ENCODE measurements at regions not wholly inside any gene's neighbourhood (a gene's known extent, or its start where the extent isn't known, plus 50 kb on each side); places are given as distances from the start of the nearest gene placed in this dataset.
"Not testable (repeated sequence)": the region's sequence is repeated elsewhere in the genome, so short reads cannot be mapped to it uniquely, and the experiment has no call there.

GRCh38 chr3:32042867-32043266 lies 61.3 kb downstream of the ZNF860 start:
- not testable (repeated sequence) for DNase-seq

DNA sequence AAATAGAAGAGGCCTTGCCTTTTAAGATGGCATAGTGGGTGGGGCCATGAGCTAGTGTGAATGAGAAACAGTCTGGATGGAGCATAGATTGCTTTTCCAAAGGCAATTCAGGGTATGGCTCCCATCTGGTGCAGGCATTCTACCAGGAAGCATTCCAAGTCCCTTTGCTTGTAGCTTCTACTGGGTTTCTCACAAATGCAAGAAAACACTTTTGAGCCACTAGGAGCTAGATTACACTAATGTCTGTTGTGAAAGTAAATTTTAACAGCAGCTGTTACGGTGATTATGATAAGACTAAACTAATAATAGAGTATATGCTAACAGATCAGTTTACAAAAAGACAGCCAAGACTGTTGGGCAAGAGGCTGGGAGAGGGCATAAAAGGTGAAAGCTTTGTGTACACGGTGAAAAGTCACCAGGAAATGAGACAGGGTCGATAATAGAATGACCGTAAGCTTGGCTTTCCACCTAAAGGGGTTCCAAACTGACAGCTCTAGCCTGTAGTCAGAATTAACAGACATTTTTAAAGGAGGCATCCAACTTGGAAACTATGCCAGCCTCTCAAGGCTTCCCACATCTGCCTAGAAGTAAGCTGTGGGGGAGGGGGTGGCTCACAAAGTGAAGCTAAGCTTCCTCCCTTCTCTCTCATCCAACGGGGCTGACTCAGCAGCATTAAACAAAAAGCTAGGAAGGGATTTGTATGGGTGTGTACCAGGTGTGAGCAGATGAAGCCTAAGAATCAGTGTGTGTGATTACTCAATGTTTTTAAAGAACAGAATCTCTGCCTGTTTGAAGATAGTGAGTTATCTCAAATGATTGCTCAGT lies 61.1 kb upstream of the GPD1L start:
- peak; percentile 93 for DNase-seq

DNA sequence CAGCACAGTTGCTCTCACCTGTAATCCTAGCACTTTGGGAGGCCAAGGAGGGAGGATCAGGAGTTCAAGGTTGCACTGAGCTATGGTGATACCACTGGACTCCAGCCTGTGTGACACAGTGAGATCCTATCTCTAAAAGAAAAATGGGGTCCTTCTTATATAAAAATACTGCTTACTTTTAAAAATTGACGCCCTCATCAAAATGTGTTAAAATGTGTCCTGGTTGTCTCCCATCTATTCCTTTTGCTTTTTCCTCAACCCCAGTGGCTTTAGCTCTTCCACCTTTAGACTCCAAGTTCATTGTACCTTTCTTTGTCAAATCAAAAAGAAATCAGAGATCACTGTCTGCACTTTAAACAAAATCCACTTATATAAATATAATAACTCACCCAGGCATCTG lies 60.3 kb upstream of the GPD1L start:
- no peak for DNase-seq

DNA sequence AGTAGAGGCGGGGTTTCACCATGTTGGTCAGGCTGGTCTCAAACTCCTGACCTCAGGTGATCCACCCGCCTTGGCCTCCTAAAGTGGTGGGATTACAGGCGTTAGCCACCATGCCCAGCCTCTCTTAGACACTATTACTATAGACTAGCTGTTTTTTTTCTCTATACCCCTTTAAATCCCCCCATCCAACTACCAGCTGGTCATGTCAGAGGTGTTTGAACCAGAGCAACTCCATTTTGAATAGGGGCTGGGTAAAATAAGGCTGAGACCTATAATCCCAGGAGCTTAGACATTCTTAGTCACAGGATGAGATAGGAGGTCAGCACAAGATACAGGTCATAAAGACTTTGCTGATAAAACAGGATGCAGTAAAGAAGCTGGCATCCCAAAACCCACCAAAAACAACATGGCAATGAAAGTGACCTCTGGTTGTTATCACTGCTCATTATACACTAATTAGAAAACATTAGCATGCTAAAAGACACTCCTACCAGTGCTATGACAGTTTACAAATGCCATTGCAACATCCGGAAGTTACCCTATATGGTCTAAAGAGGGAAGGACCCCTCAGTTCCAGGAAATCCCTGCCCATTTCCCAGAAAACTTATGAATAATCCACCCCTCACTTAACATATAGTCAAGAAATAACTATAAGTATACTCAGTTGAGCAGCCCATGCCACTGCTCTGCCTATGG lies 57.8 kb upstream of the GPD1L start:
- no peak for DNase-seq

GRCh38 chr3:32049916-32050315 lies 56.5 kb upstream of the GPD1L start:
- no peak for DNase-seq

DNA sequence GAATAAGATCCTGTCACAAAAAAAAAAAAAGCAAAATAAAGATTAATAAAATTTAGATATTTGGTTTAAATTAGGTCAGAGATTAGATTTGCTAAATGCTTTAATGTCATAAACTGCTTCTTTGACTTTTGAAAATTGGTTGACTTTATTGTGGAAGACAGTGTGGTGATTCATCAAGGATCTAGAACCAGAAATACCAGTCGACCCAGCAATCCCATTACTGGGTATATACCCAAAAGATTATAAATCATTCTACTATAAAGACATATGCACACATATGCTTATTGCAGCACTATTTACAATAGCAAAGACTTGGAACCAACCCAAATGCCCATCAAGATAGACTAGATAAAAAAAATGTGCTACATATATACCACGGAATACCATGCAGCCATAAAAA lies 54.2 kb upstream of the GPD1L start:
- not testable (repeated sequence) for DNase-seq

- DNase-seq: not testable (repeated sequence)
Measured at GRCh38 chr3:32052851-32053250, 53.6 kb upstream of the GPD1L start.

- no peak for DNase-seq
Measured at GRCh38 chr3:32056559-32057290, 49.7 kb upstream of the GPD1L start.
